ENCODE measurements at regions not wholly inside any gene's neighbourhood (a gene's known extent, or its start where the extent isn't known, plus 50 kb on each side); places are given as distances from the start of the nearest gene placed in this dataset.
"Not testable (repeated sequence)": the region's sequence is repeated elsewhere in the genome, so short reads cannot be mapped to it uniquely, and the experiment has no call there.

GRCh38 chr5:96318569-96319110 is 114.4 kb downstream of the PCSK1 start:
- no peak for DNase-seq
- Histone ChIP-seq H3K9me3 (no peaks in the 10 kb centered on the region), H3K4me3 (no peak overlapping the region), H3K27ac (no peak overlapping the region), H3K27me3 (no peaks in the 10 kb centered on the region), H3K36me3 (no peaks in the 10 kb centered on the region), H3K4me1 (peaks cover 0 to 8% (median 0%) of the 10 kb centered on the region in 4 donors)
- no peak for TF ChIP-seq POLR2A (IDR thresholded peaks at IDR 0.05)
- TF ChIP-seq, protein P1, sequence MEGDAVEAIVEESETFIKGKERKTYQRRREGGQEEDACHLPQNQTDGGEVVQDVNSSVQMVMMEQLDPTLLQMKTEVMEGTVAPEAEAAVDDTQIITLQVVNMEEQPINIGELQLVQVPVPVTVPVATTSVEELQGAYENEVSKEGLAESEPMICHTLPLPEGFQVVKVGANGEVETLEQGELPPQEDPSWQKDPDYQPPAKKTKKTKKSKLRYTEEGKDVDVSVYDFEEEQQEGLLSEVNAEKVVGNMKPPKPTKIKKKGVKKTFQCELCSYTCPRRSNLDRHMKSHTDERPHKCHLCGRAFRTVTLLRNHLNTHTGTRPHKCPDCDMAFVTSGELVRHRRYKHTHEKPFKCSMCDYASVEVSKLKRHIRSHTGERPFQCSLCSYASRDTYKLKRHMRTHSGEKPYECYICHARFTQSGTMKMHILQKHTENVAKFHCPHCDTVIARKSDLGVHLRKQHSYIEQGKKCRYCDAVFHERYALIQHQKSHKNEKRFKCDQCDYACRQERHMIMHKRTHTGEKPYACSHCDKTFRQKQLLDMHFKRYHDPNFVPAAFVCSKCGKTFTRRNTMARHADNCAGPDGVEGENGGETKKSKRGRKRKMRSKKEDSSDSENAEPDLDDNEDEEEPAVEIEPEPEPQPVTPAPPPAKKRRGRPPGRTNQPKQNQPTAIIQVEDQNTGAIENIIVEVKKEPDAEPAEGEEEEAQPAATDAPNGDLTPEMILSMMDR (IDR thresholded peaks at IDR 0.05), result no peak

DNA sequence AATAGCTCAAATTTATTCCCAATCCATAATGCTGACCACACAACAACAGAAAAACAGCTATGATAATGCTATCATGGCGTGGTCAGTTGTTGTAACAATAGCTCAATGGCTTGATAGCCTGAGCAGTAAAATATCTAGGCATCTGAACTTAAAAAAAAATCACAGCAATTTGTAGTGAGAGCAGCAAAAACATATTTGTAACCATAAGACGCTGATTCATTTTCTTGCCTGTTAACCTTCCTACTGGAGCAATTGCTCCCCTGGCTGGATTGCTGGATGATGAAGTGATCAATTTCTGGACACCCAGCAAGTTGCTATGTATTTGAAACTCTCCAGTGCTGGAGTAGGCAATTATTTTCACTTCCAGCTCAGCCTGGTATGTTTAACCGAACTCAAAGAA is 115.1 kb downstream of the PCSK1 start:
- no peak overlapping the region for H3K27ac ChIP-seq
- H3K9me3 ChIP-seq, result no peaks in the 10 kb centered on the region
- H3K36me3 ChIP-seq, result no peaks in the 10 kb centered on the region
- peaks cover 0 to 8% (median 0%) of the 10 kb centered on the region in 4 donors for H3K4me1 ChIP-seq
- H3K4me3 ChIP-seq, result no peak overlapping the region
- no peak for DNase-seq
- TF ChIP-seq, protein P1 (IDR thresholded peaks at IDR 0.05), result no peak
- no peak for TF ChIP-seq POLR2A (IDR thresholded peaks at IDR 0.05)
- no peaks in the 10 kb centered on the region for H3K27me3 ChIP-seq

GRCh38 chr5:96316487-96316886 is 116.6 kb downstream of the PCSK1 start:
- H3K4me1 ChIP-seq, result peaks cover 0 to 8% (median 0%) of the 10 kb centered on the region in 4 donors
- TF ChIP-seq, protein P1 (IDR thresholded peaks at IDR 0.05), result no peak
- no peak for TF ChIP-seq POLR2A (IDR thresholded peaks at IDR 0.05)

GRCh38 chr5:96316017-96316416 is 117.0 kb downstream of the PCSK1 start:
- TF ChIP-seq POLR2A (IDR thresholded peaks at IDR 0.05), result no peak
- no peak overlapping the region for H3K4me3 ChIP-seq
- H3K9me3 ChIP-seq, result no peaks in the 10 kb centered on the region
- H3K27me3 ChIP-seq, result no peaks in the 10 kb centered on the region
- no peak overlapping the region for H3K27ac ChIP-seq
- H3K36me3 ChIP-seq, result no peaks in the 10 kb centered on the region
- no peak for DNase-seq
- peaks cover 0 to 8% (median 0%) of the 10 kb centered on the region in 4 donors for H3K4me1 ChIP-seq

More at GRCh38 chr5:96316487-96316886, 116.6 kb downstream of the PCSK1 start:
- H3K9me3 ChIP-seq, result no peaks in the 10 kb centered on the region
- no peak overlapping the region for H3K4me3 ChIP-seq
- no peaks in the 10 kb centered on the region for H3K36me3 ChIP-seq
- DNase-seq, result no peak
- no peak overlapping the region for H3K27ac ChIP-seq
- no peaks in the 10 kb centered on the region for H3K27me3 ChIP-seq

DNA sequence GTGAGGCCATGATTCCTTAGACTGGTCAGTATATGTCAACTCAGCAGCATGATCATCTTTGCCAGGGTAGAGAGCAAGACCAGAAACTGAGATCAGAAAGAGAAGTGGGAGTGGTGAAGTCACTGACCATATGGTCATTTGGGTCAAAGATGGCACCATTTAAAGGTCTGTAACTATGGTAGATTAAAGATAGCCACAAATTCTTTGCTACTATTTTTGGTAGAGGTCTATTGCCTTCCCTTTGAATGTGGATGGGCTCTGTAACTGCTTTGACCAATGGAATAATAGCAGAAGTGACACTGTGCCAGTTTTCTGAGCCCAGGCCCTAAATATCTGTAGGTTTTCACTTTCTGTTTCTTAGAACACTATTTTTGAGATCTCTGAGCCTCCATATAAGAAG is 117.6 kb downstream of the PCSK1 start:
- DNase-seq, result no peak
- TF ChIP-seq, protein P1 (IDR thresholded peaks at IDR 0.05), result no peak
- no peak for TF ChIP-seq POLR2A (IDR thresholded peaks at IDR 0.05)
- peaks cover 0 to 8% (median 0%) of the 10 kb centered on the region in 4 donors for H3K4me1 ChIP-seq
- H3K9me3 ChIP-seq, result no peaks in the 10 kb centered on the region
- H3K4me3 ChIP-seq, result no peak overlapping the region
- no peak overlapping the region for H3K27ac ChIP-seq
- no peaks in the 10 kb centered on the region for H3K27me3 ChIP-seq
- H3K36me3 ChIP-seq, result no peaks in the 10 kb centered on the region

GRCh38 chr5:96312383-96312782 is 120.7 kb downstream of the PCSK1 start:
- no peak overlapping the region for H3K27ac ChIP-seq
- H3K9me3 ChIP-seq, result no peaks in the 10 kb centered on the region
- no peak for DNase-seq
- H3K27me3 ChIP-seq, result no peaks in the 10 kb centered on the region
- no peak overlapping the region for H3K4me3 ChIP-seq
- TF ChIP-seq, protein P1 (IDR thresholded peaks at IDR 0.05), result no peak
- TF ChIP-seq POLR2A (IDR thresholded peaks at IDR 0.05), result no peak
- peaks cover 0 to 8% (median 0%) of the 10 kb centered on the region in 4 donors for H3K4me1 ChIP-seq
- no peaks in the 10 kb centered on the region for H3K36me3 ChIP-seq

DNA sequence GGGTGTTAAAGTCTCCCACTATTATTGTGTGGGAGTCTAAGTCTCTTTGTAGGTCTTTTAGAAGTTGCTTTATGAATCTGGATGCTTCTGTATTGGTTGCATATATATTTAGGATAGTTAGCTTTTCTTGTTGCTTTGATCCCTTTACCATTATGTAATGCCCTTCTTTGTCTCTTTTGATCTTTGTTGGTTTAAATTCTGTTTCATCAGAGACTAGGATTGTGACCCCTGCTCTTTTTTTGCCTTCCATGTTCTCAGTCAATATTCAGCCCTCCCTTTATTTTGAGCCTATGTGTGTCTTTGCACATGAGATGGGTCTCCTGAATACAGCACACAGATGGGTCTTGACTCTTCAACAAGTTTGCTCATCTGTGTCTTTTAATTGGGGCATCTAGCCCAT is 126.0 kb downstream of the PCSK1 start:
- not testable (repeated sequence) for H3K27me3 ChIP-seq, H3K4me1 ChIP-seq, H3K9me3 ChIP-seq, H3K27ac ChIP-seq, DNase-seq, H3K36me3 ChIP-seq, H3K4me3 ChIP-seq
